ENCODE measurements at regions not wholly inside any gene's neighbourhood (a gene's known extent, or its start where the extent isn't known, plus 50 kb on each side); places are given as distances from the start of the nearest gene placed in this dataset.
"Not testable (repeated sequence)": the region's sequence is repeated elsewhere in the genome, so short reads cannot be mapped to it uniquely, and the experiment has no call there.

DNA sequence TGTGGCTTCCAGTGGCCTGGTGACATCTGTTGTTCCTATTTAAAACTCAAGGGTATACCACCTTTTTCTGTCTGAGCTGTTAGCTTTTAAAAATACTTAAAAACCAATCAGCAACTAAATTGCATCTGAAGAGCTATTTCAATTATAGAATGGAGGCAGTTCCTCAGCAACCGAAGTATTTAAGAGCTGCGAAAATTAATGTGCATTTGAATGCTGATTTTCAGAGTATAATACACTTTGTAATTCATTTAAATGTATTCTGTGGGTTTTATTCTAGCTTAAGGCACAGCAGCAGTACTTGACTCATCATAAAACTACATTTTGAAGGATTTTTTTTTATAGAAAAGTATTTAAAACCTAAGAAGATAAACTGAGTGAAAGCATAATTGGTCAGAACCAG lies 404.9 kb upstream of the PRKCQ start:
- DNase-seq = no peak

GRCh38 chr10:6984016-6984415 lies 403.9 kb upstream of the PRKCQ start:
- not testable (repeated sequence) for DNase-seq

DNA sequence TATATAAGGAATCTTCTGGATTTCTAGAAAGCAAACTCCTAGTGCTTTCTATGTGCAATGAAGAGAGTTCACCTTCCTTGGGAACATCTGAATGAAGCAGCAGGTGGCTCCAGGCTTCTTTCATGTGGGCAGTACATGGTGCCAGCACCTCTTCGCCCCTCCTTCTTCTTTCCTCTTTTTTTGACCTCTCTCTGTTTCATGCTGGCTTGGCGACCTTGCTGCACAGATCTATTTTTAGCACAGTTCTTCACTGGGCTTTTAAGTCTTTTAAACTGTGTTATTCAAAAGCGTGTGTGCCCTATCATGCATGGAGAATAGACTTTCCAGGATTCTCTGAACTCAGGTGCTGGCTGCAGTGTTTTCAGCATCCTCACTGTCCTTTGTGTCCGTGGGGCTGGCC lies 400.3 kb upstream of the PRKCQ start:
- no peak for DNase-seq

DNA sequence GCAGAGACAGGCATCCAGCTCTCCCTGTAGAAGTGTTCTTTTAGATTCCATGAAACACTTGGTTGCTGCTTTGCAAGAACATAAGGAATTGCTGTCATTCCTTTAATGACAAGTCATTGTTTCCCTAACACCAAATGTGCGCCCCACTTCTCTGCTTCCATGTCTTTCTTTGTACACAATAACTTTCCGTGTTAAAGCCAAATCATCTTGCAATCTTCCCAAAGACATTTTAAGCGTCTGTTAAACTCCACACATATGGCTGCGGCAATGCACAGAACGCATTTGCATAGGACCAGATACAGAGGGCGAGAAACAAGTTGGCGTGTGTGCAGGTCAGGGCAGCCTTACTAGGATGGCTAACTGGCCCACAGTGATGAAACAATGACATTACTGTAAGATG lies 399.3 kb upstream of the PRKCQ start:
- DNase-seq = no peak

DNA sequence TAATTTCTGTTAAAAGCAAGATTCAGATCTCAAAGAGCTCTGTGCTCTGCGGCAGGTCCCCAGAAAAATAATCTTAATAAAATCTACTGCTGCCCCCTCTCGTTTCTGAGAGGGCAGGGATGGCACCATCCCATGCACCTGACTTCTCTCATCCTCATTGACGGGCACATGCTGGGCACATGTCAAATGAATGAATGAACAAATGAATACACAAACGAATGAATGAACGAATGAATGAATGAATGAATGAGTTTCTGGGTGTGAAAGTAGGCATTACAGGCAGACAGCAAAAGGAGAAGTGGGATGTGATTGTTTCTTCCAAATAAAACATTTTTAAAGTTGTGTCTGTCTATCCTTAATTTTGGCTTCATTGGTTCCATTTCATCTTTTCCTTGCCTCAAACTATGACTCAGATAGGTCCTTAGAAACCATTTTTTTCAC lies 398.1 kb upstream of the PRKCQ start:
- DNase-seq = no peak

DNA sequence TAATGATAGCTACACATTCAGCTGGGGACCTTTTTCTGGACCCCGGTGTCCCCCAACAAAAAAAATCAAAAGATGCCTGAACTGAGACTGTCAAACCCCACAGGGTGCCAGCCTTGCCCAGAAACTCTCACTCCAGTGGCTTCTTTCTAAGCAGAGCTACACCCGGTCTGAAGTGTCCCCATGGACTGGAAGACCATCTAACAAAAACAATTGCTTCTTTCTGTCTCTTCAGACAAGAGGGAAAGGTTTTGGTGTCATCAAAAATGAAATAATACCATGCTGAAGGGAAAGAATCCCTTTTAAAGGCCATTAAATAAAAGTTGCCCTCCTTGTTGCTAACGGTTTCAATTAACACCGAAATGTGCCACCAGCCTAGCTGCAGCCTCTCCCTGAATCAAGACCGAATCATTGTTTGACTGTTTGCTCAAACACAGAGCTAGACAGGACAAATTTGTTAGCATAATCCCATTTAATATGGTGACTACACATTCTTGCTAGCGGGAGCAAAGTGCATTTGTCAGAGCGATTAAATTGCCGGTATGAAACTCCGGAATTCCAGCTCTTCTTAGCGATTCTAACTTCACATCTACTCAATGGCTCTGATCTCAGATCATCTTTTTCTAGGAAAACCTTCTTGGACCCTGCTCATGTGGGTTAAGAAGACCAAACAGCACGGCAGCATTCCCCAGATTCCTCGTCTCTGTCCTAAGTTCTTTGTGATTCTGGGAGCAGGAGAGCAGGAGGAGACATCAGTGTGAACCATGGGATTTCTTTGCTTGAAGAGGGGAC lies 397.5 kb upstream of the PRKCQ start:
- no peak for DNase-seq

- no peak for DNase-seq
These were observed 393.8 kb upstream of the PRKCQ start for GRCh38 chr10:6973899-6974298.

GRCh38 chr10:6972226-6972625 lies 392.1 kb upstream of the PRKCQ start:
- DNase-seq = no peak

DNA sequence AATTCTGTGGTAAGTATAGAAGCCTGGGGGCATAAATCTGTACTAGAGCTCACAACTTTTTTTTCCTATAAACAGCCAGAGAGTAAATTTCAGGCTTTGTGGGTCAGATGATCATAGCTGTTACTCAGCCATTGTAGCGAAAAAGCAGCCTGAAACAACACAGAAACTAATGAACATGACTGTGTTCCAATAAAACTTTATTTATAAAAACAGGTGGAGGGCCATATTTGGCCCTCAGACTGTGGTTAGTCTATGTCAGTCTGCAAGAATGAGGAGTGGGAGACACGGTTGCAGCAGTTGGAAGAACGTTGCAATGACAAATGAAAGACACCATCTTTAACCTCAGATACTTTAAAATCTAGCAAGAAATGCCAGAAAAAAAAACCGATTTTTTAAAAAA lies 389.6 kb upstream of the PRKCQ start:
- no peak for DNase-seq

DNA sequence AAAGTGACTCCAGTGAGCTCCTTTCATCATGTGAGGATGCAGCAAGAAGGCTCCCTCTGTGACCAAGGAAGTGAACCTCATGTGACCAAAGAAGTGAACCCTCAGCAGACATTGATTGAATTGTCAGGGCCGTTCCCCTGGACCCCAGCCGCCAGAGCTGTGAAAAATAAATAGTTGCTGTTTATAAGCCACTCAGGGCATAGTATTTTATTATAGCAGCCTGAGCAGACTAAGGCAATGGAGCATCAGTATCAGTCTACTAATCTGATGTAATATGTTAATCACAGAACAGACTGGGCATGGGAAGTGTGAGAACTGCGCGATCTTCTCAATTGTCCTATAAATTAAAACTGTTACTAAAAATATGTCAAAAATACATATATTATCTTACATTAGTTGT lies 384.5 kb upstream of the PRKCQ start:
- no peak for DNase-seq

- no peak for DNase-seq
These were observed 382.5 kb upstream of the PRKCQ start for GRCh38 chr10:6962576-6962975.

DNA sequence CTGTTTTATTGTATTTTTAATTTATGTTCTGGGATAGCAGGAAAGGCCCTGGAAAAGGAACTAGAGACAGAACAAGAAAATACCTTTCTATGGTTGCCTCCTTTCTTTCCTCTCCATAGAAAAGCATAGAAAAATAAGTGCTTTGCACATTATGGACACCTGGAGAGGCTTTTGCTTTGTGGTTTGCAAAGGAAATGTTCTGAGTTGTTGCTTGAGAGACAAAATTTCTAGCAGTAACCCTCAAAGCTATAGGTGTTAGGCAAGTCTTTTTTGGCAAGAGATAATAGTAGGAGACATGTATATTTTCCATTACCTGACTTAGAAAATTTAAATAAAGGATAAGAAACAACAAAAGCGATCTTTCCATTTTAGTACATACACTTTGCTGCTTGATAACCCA lies 378.6 kb upstream of the PRKCQ start:
- DNase-seq = no peak

DNA sequence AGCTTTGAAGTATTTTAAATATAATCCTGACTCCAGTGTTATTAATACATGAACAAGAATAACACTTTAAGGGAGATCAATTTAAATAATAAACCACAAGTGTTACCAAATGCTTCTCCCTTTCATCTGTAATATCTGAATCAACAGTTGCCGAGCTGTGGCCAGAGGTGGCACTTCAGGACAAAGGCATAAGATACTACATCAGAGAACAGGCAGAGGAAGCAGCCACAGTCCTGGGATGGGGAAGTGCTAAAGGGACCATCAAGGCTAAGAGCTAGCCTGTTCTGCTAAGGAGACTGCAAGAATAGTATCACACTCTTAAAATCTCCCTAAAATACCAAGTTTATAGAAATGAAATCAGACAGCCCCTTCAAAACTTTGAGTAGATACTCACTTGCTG lies 378.2 kb upstream of the PRKCQ start:
- DNase-seq = no peak

GRCh38 chr10:6957851-6958250 lies 377.8 kb upstream of the PRKCQ start:
- no peak for DNase-seq

DNA sequence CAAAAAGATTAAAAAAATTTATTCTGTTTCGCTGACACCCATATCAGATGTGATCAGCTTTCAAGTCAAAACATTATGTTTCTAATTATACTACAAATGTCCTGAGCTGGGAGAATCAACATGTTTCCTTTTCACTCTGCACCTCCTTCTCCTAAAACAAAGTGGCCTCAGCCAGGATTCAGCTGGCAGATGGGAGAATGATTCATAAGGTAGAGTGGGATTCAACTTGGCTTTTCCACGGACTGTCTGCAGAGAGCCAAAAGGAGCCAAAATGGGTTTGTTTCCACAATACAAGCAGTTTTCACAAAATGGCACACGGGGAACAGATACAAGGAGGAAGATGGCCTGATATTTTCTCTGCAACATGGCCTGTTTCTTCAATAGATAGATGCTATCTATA lies 376.5 kb upstream of the PRKCQ start:
- peak; percentile 31 for DNase-seq

GRCh38 chr10:6953271-6953801 lies 373.3 kb upstream of the PRKCQ start:
- DNase-seq = peak; percentile 21

DNA sequence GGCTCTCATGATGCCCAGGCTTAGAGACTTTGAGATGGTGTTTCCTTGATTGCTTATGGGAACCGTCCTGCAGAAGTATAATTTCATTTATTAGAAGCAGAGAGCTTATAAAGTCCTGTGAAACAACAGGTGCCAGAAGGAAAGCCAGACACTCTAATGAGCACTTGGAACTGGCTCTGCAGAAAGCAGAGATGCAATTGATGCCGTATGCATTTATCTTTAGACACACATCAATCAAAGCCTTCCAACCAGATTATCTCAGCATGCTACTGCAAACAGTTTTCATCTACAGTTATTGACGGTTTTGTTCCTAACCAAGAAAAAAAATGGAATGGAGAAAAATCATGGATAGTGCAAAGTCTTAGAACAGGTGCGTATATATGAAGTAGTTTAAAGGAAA lies 371.7 kb upstream of the PRKCQ start:
- DNase-seq = no peak

DNA sequence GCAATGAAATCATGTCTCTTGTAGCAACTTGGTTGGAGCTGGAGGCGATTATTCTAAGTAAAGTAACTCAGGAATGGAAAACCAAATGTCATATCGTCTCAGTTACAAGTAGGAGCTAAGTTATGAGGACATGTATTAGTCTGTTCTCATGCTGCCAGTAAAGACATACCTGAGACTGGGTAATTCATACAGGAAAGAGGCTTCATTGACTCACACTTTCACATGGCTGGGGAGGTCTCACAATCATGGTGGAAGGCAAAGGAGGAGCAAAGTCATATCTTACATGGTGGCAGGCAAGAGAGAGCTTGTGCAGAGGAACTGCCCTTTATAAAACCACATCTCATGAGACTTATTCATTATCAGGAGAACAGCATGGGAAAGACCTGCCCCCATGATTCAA lies 370.1 kb upstream of the PRKCQ start:
- no peak for DNase-seq

DNA sequence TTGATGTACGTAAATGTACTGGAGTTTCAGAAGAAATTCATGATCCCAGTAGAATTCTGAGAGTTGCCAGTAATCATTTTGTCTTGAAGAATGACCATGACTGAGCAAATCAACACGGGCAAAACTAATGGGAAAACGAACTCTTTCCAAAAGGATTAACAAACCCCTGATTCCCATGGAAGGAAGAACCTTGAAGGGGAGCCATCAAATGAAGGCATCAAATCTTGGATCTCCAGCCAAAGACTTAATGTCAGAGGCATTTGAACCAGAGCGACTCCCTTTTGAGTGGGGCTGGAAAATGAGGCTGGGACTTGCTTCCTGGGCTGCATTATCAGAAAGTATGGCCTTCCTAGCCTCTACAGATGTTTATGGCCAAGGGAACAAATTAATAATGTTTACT lies 364.4 kb upstream of the PRKCQ start:
- no peak for DNase-seq

- DNase-seq = no peak
These were observed 358.3 kb upstream of the PRKCQ start for GRCh38 chr10:6938384-6938783.

GRCh38 chr10:6936931-6937330 lies 356.9 kb upstream of the PRKCQ start:
- no peak for DNase-seq

GRCh38 chr10:6929148-6929830 lies 349.2 kb upstream of the PRKCQ start:
- DNase-seq = no peak

DNA sequence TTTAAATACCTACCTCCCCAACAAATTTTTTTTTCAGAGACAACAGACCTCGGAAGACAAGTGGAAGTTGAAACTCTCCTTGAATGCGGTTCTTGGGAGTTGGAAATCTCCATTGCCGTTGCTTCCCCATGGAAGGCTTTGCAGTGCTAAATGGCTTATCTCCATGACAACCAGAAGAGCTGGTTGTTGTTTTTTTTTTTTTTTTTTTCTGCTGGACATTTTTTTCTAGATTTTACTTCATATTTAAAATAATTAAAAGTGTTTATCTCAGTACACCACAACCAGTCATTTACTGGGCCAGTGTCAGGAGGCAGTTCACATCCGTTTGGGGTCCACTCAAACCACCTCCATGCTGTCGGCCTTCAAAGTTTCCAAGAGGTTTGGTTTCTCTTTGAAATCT lies 348.5 kb upstream of the PRKCQ start:
- DNase-seq = no peak

All from muscle of arm (tissue), 1 donor.